Activated effector memory CD4-positive, alpha-beta T cell treated with Interleukin-2 at 50 U/mL for 16 hours (primary cell): ENCODE measurements at regions not wholly inside any gene's neighbourhood (a gene's known extent, or its start where the extent isn't known, plus 50 kb on each side); places are given as distances from the start of the nearest gene placed in this dataset.

Experiments used
- DNase-seq: peaks from one replicate; pipeline ENCODE4 v3.0.0-alpha.2; 2020

DNA sequence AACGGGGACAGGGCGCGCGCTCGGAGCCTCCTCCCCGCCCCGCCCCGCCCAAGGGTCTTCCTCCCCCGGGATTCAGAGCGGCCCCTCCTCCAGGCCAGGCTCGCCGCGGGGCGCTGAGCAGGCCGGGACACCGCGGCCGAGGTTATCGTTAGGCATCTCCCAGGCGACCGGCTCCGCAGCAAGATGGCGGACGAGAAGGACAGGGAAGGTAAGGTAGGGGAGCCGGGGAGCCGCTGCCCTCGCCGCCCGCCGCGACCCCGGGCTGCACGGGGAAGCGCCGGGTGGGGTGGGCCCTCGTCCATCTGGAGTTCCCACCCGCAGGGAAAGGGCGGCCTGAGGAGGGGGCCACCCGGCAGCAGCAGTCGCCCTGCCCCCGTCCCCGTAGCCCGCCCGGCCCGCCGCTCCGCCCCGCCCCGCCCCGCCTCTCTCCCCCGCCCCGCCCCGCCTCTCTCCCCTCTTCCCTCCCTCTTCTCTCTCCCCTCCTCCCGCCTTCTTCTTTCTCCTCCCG, 105.9 kb upstream of the HNRNPU start:
- no peak for DNase-seq

DNA sequence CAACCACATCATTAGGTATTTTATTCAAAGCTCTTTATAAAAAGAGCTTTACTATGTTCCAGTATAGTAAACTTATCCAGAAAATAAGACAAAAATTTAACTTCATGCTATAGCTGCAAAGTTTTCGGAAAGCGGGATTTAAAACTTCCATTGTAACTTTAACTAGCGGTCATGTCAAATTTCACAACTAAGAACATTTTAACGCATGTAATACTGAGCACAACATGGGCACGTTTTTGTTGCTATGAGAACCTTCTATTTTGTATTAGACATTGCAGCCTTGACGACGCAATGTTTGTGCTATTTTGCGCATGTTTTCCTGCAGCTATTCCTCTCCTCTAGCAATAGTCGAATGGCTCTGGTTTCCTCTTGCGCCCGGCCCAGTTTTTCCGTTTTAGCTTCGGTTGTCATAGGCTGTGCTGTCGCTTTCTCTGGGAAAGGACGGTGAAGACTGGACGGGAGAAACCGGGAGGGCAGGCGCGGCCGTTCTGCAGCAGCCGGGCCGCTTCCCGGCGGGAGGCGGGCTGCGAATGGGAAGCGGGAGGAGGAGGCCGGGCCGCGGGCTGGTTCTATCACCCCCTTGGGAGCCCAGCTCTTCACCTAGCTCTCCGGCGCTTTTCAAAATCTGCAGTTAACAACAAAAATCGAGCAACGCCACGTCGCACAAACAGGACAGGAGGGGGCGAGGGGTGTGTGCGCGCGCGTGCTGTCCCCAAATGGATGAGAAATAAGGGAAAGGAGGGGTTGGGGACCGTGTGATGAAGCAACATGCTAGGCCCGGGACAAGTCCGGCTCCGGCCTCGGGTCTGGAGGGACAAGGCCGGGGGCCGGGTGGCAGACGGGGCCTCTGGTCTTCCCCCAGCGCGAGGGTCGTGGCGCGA, 105.3 kb upstream of the HNRNPU start:
- DNase-seq = peak; percentile 56

DNA sequence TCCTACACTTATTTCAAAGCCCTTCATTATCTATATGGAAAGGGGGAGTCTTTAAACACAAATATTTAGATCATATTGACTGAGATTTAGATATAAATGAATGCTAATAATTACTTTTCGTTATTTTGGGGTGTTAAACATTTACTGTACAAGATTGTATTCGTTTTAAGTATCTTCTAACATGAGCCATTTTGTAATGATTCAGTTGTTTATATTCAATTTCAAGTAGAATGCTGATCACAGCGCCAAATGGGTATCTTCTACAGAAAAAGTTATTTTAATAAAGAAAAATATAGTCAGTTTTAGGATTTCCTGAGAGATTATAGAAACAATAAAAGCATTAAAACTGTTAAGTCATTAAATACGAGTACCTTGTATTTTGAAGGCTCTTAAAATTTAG, 104.5 kb upstream of the HNRNPU start:
- no peak for DNase-seq

DNA sequence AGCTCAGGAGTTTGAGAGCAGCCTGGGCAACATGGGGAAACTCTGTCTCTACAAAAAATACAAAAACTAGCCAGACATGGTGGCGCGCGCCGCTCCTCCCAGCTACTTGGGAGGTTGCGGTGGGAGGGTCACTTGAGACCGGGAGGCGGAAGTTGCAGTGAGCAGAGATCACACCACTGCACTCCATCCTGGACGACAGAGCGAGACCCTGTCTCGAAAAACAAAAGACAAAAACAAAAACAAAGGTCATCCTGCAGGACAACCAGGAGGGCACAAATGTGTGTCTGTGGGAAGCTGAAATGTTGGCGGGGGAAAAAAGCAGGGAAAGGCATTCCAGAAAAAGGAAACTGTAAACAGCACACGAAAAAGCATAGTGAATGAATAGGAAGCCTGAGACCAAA, 104.1 kb upstream of the HNRNPU start:
- DNase-seq = no peak

DNA sequence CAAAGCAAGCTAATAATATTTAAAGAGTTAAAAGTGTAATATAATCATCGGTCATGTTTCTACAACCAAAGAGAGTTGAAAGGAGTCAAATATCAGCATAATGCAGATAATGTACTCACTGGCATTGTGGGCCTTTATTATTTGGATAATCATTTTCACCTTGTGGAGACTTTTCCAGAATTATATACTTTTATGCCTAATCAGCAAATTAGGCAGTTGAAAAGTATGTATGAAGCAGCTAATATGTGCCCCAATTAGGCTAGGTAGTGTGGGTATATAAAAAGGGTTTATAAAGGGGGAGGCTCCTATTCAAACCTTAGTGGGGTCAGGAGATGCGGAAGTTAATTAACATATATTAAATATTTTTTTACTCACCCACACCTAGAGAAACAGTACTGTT, 102.8 kb upstream of the HNRNPU start:
- DNase-seq = no peak

DNA sequence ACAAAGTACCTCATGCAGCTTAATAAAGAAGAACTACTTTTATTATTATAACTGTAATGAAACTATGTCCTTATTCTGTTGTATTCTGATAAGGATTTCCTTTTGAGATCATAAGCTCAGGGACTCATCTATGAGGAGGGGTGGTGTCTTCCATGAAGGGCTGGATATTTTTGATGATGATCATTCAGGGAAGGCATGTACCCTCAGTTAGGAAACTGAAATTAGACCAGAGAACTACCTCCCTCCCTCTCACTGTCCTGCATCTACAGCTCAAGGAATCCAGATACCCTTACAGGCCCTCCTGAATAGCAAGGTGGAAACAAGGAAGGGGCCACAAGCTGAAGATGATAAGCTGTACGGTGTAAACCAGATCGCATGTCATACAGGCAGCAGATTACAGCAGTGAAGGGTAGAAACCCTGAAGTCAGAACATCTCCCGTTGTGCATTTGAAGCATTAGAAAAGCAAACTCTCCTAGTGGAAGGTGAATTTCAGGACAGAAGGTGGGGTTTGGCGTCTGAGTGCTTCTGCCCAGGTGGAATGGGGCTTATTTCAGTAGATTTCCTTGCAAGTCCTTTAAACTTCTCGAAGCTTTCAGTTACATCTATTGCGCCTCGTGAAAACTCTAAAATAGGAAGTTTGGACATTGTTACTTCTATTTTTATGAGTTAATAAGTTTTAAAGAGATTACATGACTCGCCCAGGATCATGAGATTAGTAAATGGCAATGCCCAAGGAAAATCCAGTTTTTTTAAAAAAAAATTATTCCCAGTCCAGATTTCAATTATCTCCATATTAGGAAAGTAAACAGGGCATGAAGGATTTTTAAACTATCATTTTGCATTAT, 101.1 kb upstream of the HNRNPU start:
- no peak for DNase-seq

DNA sequence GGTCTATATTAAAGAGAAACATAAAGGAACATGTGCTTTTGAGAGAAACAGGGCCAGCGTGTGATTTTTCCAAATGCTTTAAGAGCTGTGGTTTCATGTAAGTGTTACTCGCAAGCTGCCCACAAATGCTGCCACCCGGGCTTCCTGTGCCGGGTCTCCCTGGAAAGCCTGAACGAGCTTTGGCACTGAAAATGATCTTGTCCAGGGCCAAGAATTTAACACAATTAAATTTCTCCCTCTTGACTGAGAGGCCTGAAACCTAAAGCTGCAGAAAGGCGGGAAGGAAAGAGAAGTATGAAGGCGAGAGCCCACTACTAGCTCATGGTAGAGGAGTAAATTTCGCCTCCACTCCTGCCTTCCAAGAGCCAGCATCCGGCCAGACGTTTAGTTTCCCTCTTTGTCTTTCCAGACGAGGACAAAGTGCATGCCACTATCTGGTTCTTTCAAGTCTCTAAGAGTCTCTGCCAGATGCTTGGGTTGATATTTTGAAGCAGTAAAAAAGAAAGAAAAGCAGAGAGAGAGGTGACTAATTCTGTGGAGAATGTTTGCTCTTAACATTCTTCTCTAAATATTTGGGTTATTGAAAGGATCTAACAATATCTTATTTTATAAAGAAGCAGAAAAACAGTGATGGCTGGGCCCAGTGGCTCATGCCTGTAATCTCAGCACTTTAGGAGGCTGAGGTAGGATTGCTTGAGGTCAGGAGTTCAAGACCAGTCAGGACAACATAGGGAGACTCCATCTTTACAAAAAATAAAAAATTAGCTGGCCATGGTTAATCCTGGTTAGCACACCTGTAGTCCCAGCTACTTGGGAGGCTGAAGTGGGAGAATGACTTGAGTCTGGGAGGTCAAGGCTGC, 100.0 kb upstream of the HNRNPU start:
- DNase-seq = no peak

DNA sequence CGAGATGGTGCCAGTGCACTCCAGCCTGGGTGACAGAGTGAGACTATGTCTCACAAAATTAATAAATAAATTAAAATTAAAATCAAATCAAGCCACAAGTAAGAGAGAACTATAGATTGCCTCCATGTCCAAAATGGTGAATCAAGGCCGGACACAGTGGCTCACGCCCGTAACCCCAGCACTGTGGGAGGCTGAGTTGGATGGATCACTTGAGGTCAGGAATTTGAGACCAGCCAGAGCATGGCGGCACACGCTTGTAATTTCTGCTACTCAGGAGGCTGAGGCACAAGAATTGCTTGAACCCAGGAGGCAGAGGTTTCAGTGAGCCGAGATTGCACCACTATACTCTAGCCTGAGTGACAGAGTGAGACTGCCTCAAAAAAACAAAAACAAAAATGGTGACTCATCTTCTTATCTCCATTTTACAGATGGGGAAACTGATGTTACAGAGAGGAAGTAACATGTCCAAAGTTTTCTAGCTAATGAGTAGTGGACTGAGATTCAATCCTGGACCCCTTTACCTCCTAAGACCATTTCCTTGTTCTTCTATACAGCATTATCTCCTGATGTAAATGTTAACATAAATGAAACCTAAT, 99.0 kb upstream of the HNRNPU start:
- no peak for DNase-seq

DNA sequence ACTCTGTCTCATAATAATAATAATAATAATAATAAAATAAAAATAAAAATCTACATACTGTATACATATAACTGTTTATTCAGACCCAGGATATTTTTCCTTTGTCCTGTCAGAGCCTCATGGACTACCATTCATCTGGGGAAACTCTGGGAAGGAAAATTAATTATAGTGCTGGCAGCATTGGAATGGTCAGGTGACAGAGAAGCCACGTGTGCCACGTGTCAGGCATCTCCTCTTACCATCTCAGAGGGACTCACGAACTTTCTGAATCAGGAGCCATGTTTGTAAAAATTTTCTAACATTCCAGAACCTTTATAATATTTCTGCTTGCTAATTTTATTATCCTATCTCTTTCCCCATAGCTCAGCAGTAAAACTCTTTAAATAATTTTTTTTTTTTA, 97.8 kb upstream of the HNRNPU start:
- DNase-seq = no peak

DNA sequence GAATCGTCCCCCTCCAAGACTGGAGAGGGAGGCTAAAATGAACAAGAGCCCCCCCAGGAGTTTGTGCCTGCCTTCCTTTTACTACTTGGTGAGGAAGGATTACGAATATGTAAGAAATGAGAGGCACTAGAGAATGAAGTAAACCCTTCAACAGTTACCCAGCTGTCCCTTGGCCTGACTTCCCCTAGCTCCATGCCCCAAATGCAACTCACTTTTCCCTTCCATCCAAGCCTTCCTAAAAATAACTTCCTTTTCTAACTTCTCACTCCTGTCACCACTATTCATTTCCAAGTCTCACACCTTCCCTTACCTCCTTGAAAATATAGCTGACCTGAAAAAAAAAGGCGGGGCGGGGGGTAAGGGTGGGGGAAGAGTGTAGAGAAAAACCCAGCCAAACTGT, 96.6 kb upstream of the HNRNPU start:
- DNase-seq = no peak

DNA sequence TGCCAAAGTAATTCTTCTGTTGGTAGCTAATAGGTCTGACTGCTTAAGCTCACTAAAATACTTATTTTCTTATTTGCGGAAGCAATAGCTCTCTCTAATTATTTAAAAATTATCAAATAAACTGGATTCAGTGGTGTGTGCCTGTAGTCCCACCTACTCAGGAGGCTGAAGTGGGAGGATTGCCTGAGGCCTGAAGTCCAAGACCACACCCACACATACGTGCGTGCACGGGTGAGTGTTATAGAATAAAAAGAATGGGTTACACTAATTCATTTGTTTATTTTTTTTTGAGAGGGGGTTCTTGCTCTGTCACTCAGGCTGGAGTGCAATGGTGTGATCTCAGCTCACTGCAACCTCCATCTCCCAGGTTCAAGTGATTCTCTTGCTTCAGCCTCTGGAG, 94.2 kb upstream of the HNRNPU start:
- no peak for DNase-seq

DNA sequence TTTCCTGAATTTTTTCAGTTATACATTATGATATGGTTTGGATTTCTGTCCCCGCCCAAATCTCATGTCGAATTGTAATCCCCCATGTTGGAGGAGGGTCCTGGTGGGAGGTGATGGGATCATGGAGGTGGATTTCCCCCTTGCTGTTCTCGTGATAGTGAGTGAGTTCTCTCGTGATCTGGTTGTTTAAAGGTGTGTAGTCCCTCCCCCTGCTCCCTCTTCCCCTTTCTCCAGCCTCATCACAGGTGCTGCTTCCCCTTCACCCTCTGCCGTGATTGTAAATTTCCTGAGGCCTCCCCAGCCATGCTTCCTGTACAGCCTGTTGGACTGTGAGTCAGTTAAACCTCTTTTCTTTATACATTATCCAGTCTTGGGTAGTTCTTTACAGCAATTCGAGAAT, 93.2 kb upstream of the HNRNPU start:
- DNase-seq = no peak

DNA sequence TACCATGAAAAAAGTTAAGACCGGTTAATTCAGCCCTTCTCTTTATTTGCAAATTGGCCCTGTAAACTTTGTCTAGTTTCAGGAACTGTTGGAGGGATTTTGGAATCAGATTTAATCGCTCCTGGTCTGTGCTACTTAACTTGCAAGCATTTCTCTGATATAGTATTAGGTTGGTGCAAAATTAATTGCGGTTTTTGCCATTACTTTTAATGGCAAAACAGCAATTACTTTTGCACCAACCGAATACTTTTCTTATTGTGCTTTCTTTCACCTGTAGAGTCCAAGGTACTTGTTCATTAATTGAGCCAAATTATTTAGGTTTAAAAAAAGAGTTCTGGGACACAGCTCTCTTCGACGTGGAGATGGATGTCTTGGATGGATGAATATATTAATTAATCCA, 92.8 kb upstream of the HNRNPU start:
- DNase-seq = no peak

DNA sequence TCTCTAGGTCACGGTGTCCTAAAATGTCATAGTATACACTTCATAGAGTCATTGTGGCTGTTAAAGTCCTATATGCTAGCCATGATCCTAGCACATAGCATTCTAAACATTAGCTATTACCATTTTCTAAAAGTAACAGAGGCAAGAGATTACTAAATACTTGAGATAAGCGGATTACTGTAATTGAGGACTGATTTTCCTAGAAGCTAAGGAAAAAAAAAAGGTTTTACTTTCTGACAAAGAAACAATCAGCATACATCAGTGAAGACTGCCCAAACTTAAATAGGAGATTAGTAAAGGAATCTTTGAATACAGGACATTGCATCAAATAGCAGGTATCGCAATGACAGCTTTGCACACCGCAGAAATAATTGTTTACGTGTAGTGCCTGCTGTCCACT, 91.3 kb upstream of the HNRNPU start:
- DNase-seq = no peak

DNA sequence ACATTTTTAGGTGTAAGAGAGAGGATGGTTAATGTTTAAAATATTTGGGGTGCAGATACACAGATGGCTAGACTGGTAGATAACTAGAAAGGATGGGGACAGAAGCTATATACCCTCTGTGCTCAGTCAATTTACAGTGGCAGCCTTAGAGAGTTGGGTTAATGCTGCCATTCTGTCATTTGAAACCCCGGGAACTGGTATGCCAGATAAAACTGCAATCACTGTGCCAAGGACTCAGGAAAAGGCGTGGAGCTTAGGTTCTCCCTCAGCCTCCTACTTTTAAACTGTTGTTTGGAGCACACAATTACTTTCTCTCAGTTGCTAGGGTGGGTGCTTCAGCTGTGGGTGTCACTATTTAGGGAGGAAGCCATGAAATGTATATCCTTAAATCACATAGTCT, 90.0 kb upstream of the HNRNPU start:
- DNase-seq = no peak

DNA sequence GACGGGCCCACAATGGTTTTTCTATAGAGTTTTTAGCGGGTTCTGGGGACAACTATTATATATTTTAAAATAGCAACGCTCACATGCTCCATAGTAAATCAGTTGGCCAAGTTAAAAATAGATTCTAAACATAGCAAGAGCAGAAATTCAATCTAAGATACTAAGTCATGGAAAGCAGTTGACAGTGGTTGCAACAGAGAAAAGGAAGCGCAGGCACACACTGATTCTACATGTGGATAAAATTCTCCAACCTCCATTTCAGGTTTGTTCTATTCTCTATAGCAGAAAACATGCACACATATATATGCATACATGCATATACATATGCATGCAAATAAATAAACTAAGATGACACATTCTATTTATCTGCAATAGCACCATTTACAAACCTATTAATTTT, 89.6 kb upstream of the HNRNPU start:
- DNase-seq = no peak

DNA sequence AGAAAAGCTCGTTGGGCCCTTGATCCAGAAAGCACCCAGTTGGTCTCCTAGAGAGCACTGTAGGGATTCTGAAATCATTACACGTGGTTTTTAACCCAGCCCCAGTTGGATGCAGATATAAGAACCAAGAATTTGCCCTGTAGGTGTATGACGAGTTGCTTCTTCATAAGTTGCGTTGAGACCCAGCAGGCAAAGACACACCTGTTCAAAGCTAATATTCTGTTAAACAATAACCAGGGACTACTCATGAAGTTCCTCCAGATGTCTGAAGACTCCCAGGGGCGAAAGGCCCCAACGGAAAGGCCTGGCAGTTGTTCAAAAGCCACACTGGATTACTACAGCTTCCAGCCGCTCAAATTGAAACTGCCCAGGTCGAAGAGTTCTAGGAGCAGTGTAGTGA, 88.6 kb upstream of the HNRNPU start:
- no peak for DNase-seq

DNA sequence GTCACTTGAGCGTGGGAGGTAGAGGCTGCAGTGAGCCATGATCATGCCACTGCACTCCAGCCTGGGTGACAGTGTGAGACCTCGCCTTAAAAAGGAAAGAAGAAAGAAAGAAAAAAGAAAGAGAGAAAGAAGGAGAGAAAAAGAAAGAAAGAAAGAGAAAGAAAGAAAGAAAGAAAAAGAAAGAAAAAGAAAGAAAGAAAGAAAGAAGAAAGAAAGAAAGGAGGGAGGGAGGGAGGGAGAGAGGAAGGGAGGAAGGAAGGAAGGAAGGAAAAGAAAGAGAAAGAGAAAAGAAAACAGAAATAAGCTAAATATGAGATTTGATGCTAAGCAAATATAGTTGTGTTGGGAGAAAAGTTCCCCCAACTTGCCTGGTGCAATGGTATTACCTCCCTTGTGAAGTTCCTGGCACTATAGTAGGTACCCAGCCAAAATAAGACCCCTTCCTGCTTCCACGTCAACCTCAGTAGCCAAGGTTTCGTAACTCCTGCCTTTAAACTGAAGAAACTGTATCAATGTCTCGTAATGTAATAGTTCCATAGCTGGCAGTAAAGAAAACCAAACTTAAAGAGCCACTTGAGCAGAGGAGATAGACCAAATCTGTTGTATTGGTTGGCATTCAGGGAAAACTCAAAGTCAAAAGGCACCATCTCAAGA, 88.1 kb upstream of the HNRNPU start:
- DNase-seq = no peak

DNA sequence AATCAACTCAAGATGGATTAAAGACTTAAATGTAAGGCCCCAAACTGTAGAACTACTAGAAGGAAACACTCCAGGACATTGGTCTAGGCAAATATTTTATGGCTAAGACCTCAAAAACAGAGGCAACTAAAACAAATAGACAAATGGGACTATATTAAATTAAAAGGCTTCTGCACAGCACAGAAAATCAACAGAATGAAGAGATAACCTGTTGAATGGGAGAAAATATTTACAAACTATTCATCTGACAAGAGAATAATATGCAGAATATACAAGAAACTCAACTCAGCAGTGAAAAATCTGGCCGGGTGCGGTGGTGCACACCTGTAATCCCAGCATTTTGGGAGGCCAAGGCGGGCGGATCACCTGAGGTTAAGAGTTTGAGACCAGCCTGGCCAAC, 84.1 kb upstream of the HNRNPU start:
- DNase-seq = no peak

DNA sequence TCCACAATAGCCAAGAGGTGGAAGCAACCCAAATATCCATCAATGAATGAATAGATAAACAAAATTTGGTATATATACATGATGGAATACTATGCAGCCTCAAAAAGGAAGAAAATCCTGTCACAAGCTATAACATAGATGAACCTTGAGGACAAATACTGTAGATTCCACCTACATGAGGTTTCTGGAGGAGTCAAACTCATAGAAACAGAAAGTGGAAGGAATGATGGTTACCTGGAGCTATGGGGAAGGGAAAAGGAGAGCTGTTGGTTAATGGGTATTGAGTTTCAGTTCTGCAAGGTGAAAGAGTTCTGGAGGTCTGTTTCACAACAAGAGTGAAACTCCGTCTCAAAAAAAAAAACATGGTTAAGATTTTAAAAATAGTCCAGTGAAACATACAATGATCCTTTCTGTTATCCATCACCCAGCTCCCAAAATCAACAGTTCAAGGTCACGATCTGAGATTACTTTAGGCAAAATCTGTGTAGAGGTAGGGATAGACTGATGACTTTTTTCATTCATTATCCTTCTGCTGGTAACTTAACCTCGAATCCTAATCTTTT, 80.8 kb upstream of the HNRNPU start:
- DNase-seq = no peak

DNA sequence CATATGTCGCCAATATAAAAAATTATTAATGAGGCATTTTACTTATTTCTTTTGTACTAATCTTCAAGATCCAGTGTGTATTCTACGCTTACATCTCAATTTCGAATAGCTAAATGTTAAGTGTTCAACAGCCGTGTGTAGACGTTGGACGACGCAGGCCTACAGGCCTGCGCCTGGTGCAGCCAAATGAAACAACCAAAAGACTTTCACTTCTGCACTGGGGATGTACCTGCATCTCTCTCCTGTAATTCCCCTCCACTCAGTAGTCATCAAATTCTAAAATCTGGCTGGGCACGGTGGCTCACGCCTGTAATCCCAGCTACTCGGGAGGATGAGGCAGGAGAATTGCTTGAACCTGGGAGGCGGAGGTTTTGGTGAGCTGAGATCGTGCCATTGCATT, 76.8 kb upstream of the HNRNPU start:
- no peak for DNase-seq

DNA sequence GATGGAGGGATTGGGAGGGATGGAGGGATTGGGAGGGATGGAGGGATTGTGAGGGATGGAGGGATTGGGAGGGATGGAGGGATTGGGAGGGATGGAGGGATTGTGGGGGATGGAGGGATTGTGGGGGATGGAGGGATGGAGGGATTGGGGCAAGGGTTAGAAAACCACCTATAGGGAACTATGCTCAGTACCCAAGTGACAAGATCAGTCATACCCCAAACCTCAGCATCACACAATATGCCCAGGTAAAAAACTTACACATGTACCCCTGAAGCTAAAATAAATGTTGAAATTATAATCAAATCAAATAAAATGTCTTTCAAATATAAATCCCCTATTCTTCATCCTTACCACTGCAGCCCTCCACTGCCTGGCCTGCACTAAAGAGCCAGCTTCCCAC, 72.8 kb upstream of the HNRNPU start:
- DNase-seq = no peak
